Keratinocyte (primary cell): ENCODE measurements at regions not wholly inside any gene's neighbourhood (a gene's known extent, or its start where the extent isn't known, plus 50 kb on each side); places are given as distances from the start of the nearest gene placed in this dataset.

ENCODE experiments used
- DNase-seq: peaks from one replicate; pipeline ENCODE4 v3.0.0-alpha.2; 2011; ENCODE audit warnings: low read depth, missing footprints, low spot score
- FAIRE-seq: peaks from 2 replicates; lab custom pipeline; 2011; peaks lifted over from hg19 to GRCh38; lab: Jason Lieb, UNC
- H2AFZ ChIP-seq: 2 replicates; pipeline ENCODE4 v1.6.0; 2012; ENCODE audit warnings: low read length, control low read depth, inconsistent platforms; ENCODE audit not compliant: control insufficient read depth
- H3K27ac ChIP-seq: 2 replicates; pipeline ENCODE4 v1.5.1; 2011; ENCODE audit warnings: low read length; ENCODE audit not compliant: control insufficient read depth, insufficient read depth
- H3K27me3 ChIP-seq: 3 replicates; pipeline ENCODE4 v1.6.0; 2011; ENCODE audit warnings: low read length; ENCODE audit not compliant: control insufficient read depth, insufficient read depth; ENCODE audit errors: extremely low read depth
- H3K36me3 ChIP-seq, 2 experiments: 2 replicates in 1 of 2; 3 replicates in 1 of 2; pipeline ENCODE4 v1.5.1; 2011; ENCODE audit warnings: low read length in 2 of 2, mild to moderate bottlenecking in 1 of 2; ENCODE audit not compliant: control insufficient read depth in 2 of 2, insufficient read depth in 2 of 2; ENCODE audit errors: extremely low read depth in 1 of 2
- H3K4me1 ChIP-seq: 3 replicates; pipeline ENCODE4 v1.5.1; 2011; ENCODE audit warnings: low read length; ENCODE audit not compliant: control insufficient read depth, insufficient read depth; ENCODE audit errors: extremely low read depth
- H3K4me2 ChIP-seq: 3 replicates; pipeline ENCODE4 v1.6.0; 2011; ENCODE audit warnings: low read depth, low read length; ENCODE audit not compliant: control insufficient read depth, insufficient read depth; ENCODE audit errors: extremely low read depth
- H3K4me3 ChIP-seq, 3 experiments: fragments of 200-600 bp in 1 of 3; sonication (generic) in 1 of 3; 2 replicates in 2 of 3; 3 replicates in 1 of 3; pipeline ENCODE4 v1.5.1; 2011 to 2016; ENCODE audit warnings: low read length in 3 of 3, mild to moderate bottlenecking in 3 of 3, control low read depth in 2 of 3, inconsistent platforms in 1 of 3, low read depth in 1 of 3, mixed read lengths in 1 of 3, mixed run types in 1 of 3, moderate library complexity in 1 of 3; ENCODE audit not compliant: control insufficient read depth in 2 of 3, insufficient read depth in 2 of 3; ENCODE audit errors: extremely low read depth in 1 of 3
- H3K79me2 ChIP-seq: 2 replicates; pipeline ENCODE4 v1.6.0; 2012; ENCODE audit warnings: low read length; ENCODE audit not compliant: control insufficient read depth, insufficient read depth
- H3K9ac ChIP-seq: 3 replicates; pipeline ENCODE4 v1.6.0; 2011; ENCODE audit warnings: low read length; ENCODE audit not compliant: control insufficient read depth, insufficient read depth; ENCODE audit errors: extremely low read depth
- H3K9me1 ChIP-seq: 3 replicates; pipeline ENCODE4 v1.6.0; 2011; ENCODE audit warnings: low read length; ENCODE audit not compliant: control insufficient read depth, insufficient read depth; ENCODE audit errors: extremely low read depth
- H3K9me3 ChIP-seq: 2 replicates; pipeline ENCODE4 v1.5.1; 2012; ENCODE audit warnings: low read depth, low read length; ENCODE audit not compliant: control insufficient read depth
- H4K20me1 ChIP-seq: 3 replicates; pipeline ENCODE4 v1.6.0; 2011; ENCODE audit warnings: low read length; ENCODE audit not compliant: control insufficient read depth, insufficient read depth; ENCODE audit errors: extremely low read depth
- CTCF ChIP-seq, 3 experiments: IDR thresholded peaks in 1 of 3; conservative IDR thresholded peaks in 1 of 3; optimal IDR thresholded peaks in 1 of 3; 2 replicates in 2 of 3; 3 replicates in 1 of 3; pipeline versions ENCODE3 to v1.5.1; 2011; ENCODE audit warnings: low read length in 3 of 3, mild to moderate bottlenecking in 3 of 3, moderate library complexity in 2 of 3, control low read depth in 1 of 3, inconsistent platforms in 1 of 3; ENCODE audit not compliant: insufficient read depth in 2 of 3; ENCODE audit errors: extremely low read depth in 1 of 3
- EZH2 ChIP-seq: IDR thresholded peaks from one replicate; pipeline ENCODE4 v1.6.1; 2012; ENCODE audit warnings: inconsistent platforms, mild to moderate bottlenecking, low read length, moderate library complexity
- dilution Hi-C: fragments of 300-500 bp; cut with MboI; formaldehyde crosslinking; loops from one replicate; pipeline ENCODE4 v1.7.0; 2020; ENCODE audit warnings: low sequenced_read_pairs; ENCODE audit not compliant: extremely low pct_ligation_motif_present

- no peak overlapping the region for H3K4me2 ChIP-seq
- no peak for TF ChIP-seq EZH2
- no peak for TF ChIP-seq CTCF (optimal IDR thresholded peaks at IDR 0.05 in 1 of 3, IDR thresholded peaks at IDR 0.05 in 1 of 3, conservative IDR thresholded peaks at IDR 0.05 in 1 of 3; ENCODE audit: extremely low read depth in 1 of 3, insufficient read depth in 2 of 3, low read length in 3 of 3)
- no peaks in the 10 kb centered on the region for H3K79me2 ChIP-seq
- H2AFZ ChIP-seq = no peak overlapping the region
- no peak overlapping the region for H3K4me3 ChIP-seq
- no peaks in the 10 kb centered on the region for H3K9me1 ChIP-seq
- dilution Hi-C loops = no loop called here
- DNase-seq = no peak
- no peak overlapping the region for H3K27ac ChIP-seq
- no peak for FAIRE-seq
- no peaks in the 10 kb centered on the region for H3K36me3 ChIP-seq
- no peaks in the 10 kb centered on the region for H3K27me3 ChIP-seq
- H3K9me3 ChIP-seq = no peaks in the 10 kb centered on the region
- H3K4me1 ChIP-seq = no peaks in the 10 kb centered on the region
- no peaks in the 10 kb centered on the region for H4K20me1 ChIP-seq
- no peak overlapping the region for H3K9ac ChIP-seq
Measured at GRCh38 chrX:118215346-118215745, 98.7 kb upstream of the KLHL13 start.

GRCh38 chrX:118216087-118216486 lies 99.5 kb upstream of the KLHL13 start:
- Histone ChIP-seq H3K9ac (no peak overlapping the region), H2AFZ (no peak overlapping the region), H4K20me1 (no peaks in the 10 kb centered on the region), H3K4me2 (peak overlapping the region; percentile 16), H3K9me3 (no peaks in the 10 kb centered on the region), H3K9me1 (no peaks in the 10 kb centered on the region), H3K27me3 (no peaks in the 10 kb centered on the region), H3K4me3 (no peak overlapping the region), H3K27ac (no peak overlapping the region), H3K36me3 (no peaks in the 10 kb centered on the region), H3K79me2 (no peaks in the 10 kb centered on the region), H3K4me1 (no peaks in the 10 kb centered on the region)
- no peak for TF ChIP-seq CTCF (optimal IDR thresholded peaks at IDR 0.05 in 1 of 3, IDR thresholded peaks at IDR 0.05 in 1 of 3, conservative IDR thresholded peaks at IDR 0.05 in 1 of 3; ENCODE audit: extremely low read depth in 1 of 3, insufficient read depth in 2 of 3, low read length in 3 of 3)
- no peak for TF ChIP-seq EZH2
- dilution Hi-C loops = no loop called here
- FAIRE-seq = no peak
- DNase-seq = no peak
